Trophoblast cell (in vitro differentiated cells and primary cell): ENCODE measurements at regions not wholly inside any gene's neighbourhood (a gene's known extent, or its start where the extent isn't known, plus 50 kb on each side); places are given as distances from the start of the nearest gene placed in this dataset.

Experiments used
- DNase-seq, 2 donors: peaks; one replicate each; pipeline ENCODE4 v3.0.0-alpha.2; 2016
- H2AFZ ChIP-seq: 2 replicates; pipeline ENCODE4 v1.6.1; 2013; ENCODE audit warnings: low read length, moderate library complexity, mild to moderate bottlenecking; ENCODE audit not compliant: insufficient read depth, poor library complexity
- H2AK5ac ChIP-seq: 2 replicates; pipeline ENCODE4 v1.6.1; 2013; ENCODE audit warnings: mild to moderate bottlenecking, low read length
- H2BK120ac ChIP-seq: 2 replicates; pipeline ENCODE4 v1.6.1; 2013; ENCODE audit warnings: low read length, mild to moderate bottlenecking, moderate library complexity; ENCODE audit not compliant: insufficient read depth, poor library complexity
- H2BK12ac ChIP-seq: 2 replicates; pipeline ENCODE4 v1.6.1; 2013; ENCODE audit warnings: mild to moderate bottlenecking, low read length, moderate library complexity
- H2BK5ac ChIP-seq: 2 replicates; pipeline ENCODE4 v1.6.1; 2013; ENCODE audit warnings: low read length, low read depth, moderate library complexity, mild to moderate bottlenecking; ENCODE audit not compliant: poor library complexity
- H3K14ac ChIP-seq: 2 replicates; pipeline ENCODE4 v1.6.1; 2013; ENCODE audit warnings: mild to moderate bottlenecking, low read length
- H3K18ac ChIP-seq: 2 replicates; pipeline ENCODE4 v1.6.1; 2013; ENCODE audit warnings: mild to moderate bottlenecking, low read length
- H3K23ac ChIP-seq: 2 replicates; pipeline ENCODE4 v1.6.1; 2013; ENCODE audit warnings: low read length
- H3K27ac ChIP-seq: 2 replicates; pipeline ENCODE4 v1.5.1; 2013; ENCODE audit warnings: low read depth, mild to moderate bottlenecking, inconsistent platforms, low read length, moderate library complexity
- H3K27me3 ChIP-seq: 2 replicates; pipeline ENCODE4 v1.6.1; 2013; ENCODE audit warnings: inconsistent platforms, mild to moderate bottlenecking, low read length, moderate library complexity; ENCODE audit not compliant: insufficient read depth
- H3K36me3 ChIP-seq, 2 experiments: 1 replicate in 1 of 2; 2 replicates in 1 of 2; pipeline ENCODE4 v1.6.1; 2013; ENCODE audit warnings: low read length in 2 of 2, mild to moderate bottlenecking in 2 of 2, moderate library complexity in 1 of 2; ENCODE audit not compliant: insufficient read depth in 2 of 2, control insufficient read depth in 1 of 2
- H3K4ac ChIP-seq: 2 replicates; pipeline ENCODE4 v1.6.1; 2013; ENCODE audit warnings: low read depth, mild to moderate bottlenecking, low read length, moderate library complexity
- H3K4me1 ChIP-seq, 2 experiments: 1 replicate in 1 of 2; 2 replicates in 1 of 2; pipeline ENCODE4 v1.6.1; 2013; ENCODE audit warnings: low read length in 2 of 2, mild to moderate bottlenecking in 2 of 2, moderate library complexity in 1 of 2; ENCODE audit not compliant: insufficient read depth in 2 of 2, control insufficient read depth in 1 of 2
- H3K4me2 ChIP-seq: 2 replicates; pipeline ENCODE4 v1.6.1; 2013; ENCODE audit warnings: inconsistent platforms, mild to moderate bottlenecking, low read length, moderate library complexity
- H3K4me3 ChIP-seq: 2 replicates; pipeline ENCODE4 v1.5.1; 2013; ENCODE audit warnings: mild to moderate bottlenecking, low read depth, low read length, inconsistent platforms
- H3K79me1 ChIP-seq: one replicate; pipeline ENCODE4 v1.6.1; 2013; ENCODE audit warnings: low read length
- H3K79me2 ChIP-seq: 2 replicates; pipeline ENCODE4 v1.6.1; 2013; ENCODE audit warnings: low read length, mild to moderate bottlenecking; ENCODE audit not compliant: control insufficient read depth, insufficient read depth, poor library complexity
- H3K9ac ChIP-seq: 2 replicates; pipeline ENCODE4 v1.6.1; 2013; ENCODE audit warnings: mild to moderate bottlenecking, low read length
- H3K9me3 ChIP-seq: 2 replicates; pipeline ENCODE4 v1.6.1; 2013; ENCODE audit warnings: low read depth, mild to moderate bottlenecking, control low read depth, inconsistent platforms, low read length; ENCODE audit not compliant: insufficient read depth
- H4K12ac ChIP-seq: 2 replicates; pipeline ENCODE4 v1.6.1; 2013; ENCODE audit warnings: low read depth, mild to moderate bottlenecking, low read length, moderate library complexity
- H4K8ac ChIP-seq: 2 replicates; pipeline ENCODE4 v1.6.1; 2013; ENCODE audit warnings: low read depth, mild to moderate bottlenecking, low read length, moderate library complexity
- H4K91ac ChIP-seq: one replicate; pipeline ENCODE4 v1.6.1; 2013; ENCODE audit warnings: low read depth, mild to moderate bottlenecking, low read length, moderate library complexity
- WGBS: extraction: QIAGEN DNeasy Blood & Tissue Kit; methylation state at CpG from one replicate; pipeline ENCODE4 v1.1.7; 2013; ENCODE audit warnings: missing lambda C conversion rate; ENCODE audit not compliant: insufficient read length, insufficient coverage; ENCODE audit errors: extremely low coverage; 5-methylcytosine and 5-hydroxymethylcytosine counted together

GRCh38 chr5:40391642-40392041 lies 288.1 kb upstream of the PTGER4 start:
- Histone ChIP-seq H2BK12ac (no peak overlapping the region), H2BK120ac (no peak overlapping the region), H4K12ac (no peak overlapping the region), H3K4me1 (no peaks in the 10 kb centered on the region), H3K79me1 (no peaks in the 10 kb centered on the region), H2BK5ac (no peak overlapping the region), H3K4me3 (no peak overlapping the region), H3K27me3 (no peaks in the 10 kb centered on the region), H3K36me3 (no peaks in the 10 kb centered on the region), H2AK5ac (no peak overlapping the region), H3K4ac (no peak overlapping the region), H3K4me2 (no peak overlapping the region), H3K9me3 (no peaks in the 10 kb centered on the region), H3K79me2 (no peaks in the 10 kb centered on the region), H4K91ac (no peak overlapping the region), H3K27ac (no peak overlapping the region), H3K9ac (no peak overlapping the region), H4K8ac (no peak overlapping the region), H2AFZ (no peak overlapping the region), H3K18ac (no peak overlapping the region), H3K23ac (no peak overlapping the region), H3K14ac (no peak overlapping the region)
- no peak for DNase-seq

- H3K23ac ChIP-seq, result no peak overlapping the region
- H3K27ac ChIP-seq, result no peak overlapping the region
- H3K79me2 ChIP-seq, result no peaks in the 10 kb centered on the region
- no peak overlapping the region for H2BK5ac ChIP-seq
- H3K9ac ChIP-seq, result no peak overlapping the region
- no peak for DNase-seq
- H2AK5ac ChIP-seq, result no peak overlapping the region
- no peak overlapping the region for H3K4ac ChIP-seq
- H3K14ac ChIP-seq, result no peak overlapping the region
- no peak overlapping the region for H4K8ac ChIP-seq
- no peak overlapping the region for H4K91ac ChIP-seq
- H3K36me3 ChIP-seq, result no peaks in the 10 kb centered on the region
- H3K18ac ChIP-seq, result no peak overlapping the region
- no peak overlapping the region for H2BK120ac ChIP-seq
- H3K79me1 ChIP-seq, result no peaks in the 10 kb centered on the region
- H3K4me2 ChIP-seq, result no peak overlapping the region
- H3K4me1 ChIP-seq, result peaks cover 2 to 3% of the 10 kb centered on the region in 2 experiments
- no peak overlapping the region for H3K4me3 ChIP-seq
- no peaks in the 10 kb centered on the region for H3K9me3 ChIP-seq
- no peak overlapping the region for H2BK12ac ChIP-seq
- WGBS, result no CpG with 5 or more reads among the region's 6 CpGs
- H3K27me3 ChIP-seq, result no peaks in the 10 kb centered on the region
- no peak overlapping the region for H2AFZ ChIP-seq
- H4K12ac ChIP-seq, result no peak overlapping the region
Observed at GRCh38 chr5:40390281-40391149, 289.2 kb upstream of the PTGER4 start.

- H4K91ac ChIP-seq, result no peak overlapping the region
- no peak overlapping the region for H3K14ac ChIP-seq
- H4K12ac ChIP-seq, result no peak overlapping the region
- no peak overlapping the region for H2BK5ac ChIP-seq
- no peak overlapping the region for H3K23ac ChIP-seq
- H4K8ac ChIP-seq, result no peak overlapping the region
- H3K4me3 ChIP-seq, result no peak overlapping the region
- H2AK5ac ChIP-seq, result no peak overlapping the region
- peaks cover 4 to 7% of the 10 kb centered on the region in 2 experiments for H3K4me1 ChIP-seq
- H2AFZ ChIP-seq, result no peak overlapping the region
- H3K79me2 ChIP-seq, result no peaks in the 10 kb centered on the region
- no peak overlapping the region for H3K27ac ChIP-seq
- no peaks in the 10 kb centered on the region for H3K27me3 ChIP-seq
- H3K79me1 ChIP-seq, result no peaks in the 10 kb centered on the region
- no CpG with 5 or more reads among the region's 4 CpGs for WGBS
- DNase-seq, result no peak
- no peaks in the 10 kb centered on the region for H3K36me3 ChIP-seq
- H3K9ac ChIP-seq, result no peak overlapping the region
- H3K9me3 ChIP-seq, result no peaks in the 10 kb centered on the region
- no peak overlapping the region for H3K18ac ChIP-seq
- H2BK120ac ChIP-seq, result no peak overlapping the region
- no peak overlapping the region for H3K4ac ChIP-seq
- H2BK12ac ChIP-seq, result no peak overlapping the region
- H3K4me2 ChIP-seq, result no peak overlapping the region
Observed at GRCh38 chr5:40389591-40389990, 290.1 kb upstream of the PTGER4 start.

GRCh38 chr5:40386289-40386688 lies 293.4 kb upstream of the PTGER4 start:
- H3K4ac ChIP-seq, result no peak overlapping the region
- H3K4me3 ChIP-seq, result no peak overlapping the region
- H4K12ac ChIP-seq, result no peak overlapping the region
- no peak overlapping the region for H3K9ac ChIP-seq
- no peaks in the 10 kb centered on the region for H3K27me3 ChIP-seq
- no peaks in the 10 kb centered on the region for H3K79me2 ChIP-seq
- no peak for DNase-seq
- no peak overlapping the region for H2BK12ac ChIP-seq
- H3K79me1 ChIP-seq, result no peaks in the 10 kb centered on the region
- H2AFZ ChIP-seq, result no peak overlapping the region
- H2AK5ac ChIP-seq, result no peak overlapping the region
- no peak overlapping the region for H3K27ac ChIP-seq
- H3K14ac ChIP-seq, result no peak overlapping the region
- no peak overlapping the region for H2BK5ac ChIP-seq
- WGBS, result no CpG with 5 or more reads among the region's 3 CpGs
- no peak overlapping the region for H2BK120ac ChIP-seq
- H3K18ac ChIP-seq, result no peak overlapping the region
- no peaks in the 10 kb centered on the region for H3K36me3 ChIP-seq
- no peak overlapping the region for H3K23ac ChIP-seq
- no peak overlapping the region for H4K8ac ChIP-seq
- no peak overlapping the region for H3K4me2 ChIP-seq
- no peaks in the 10 kb centered on the region for H3K9me3 ChIP-seq
- no peak overlapping the region for H4K91ac ChIP-seq
- H3K4me1 ChIP-seq, result peaks cover 8 to 10% of the 10 kb centered on the region in 2 experiments
